ENCODE measurements at regions not wholly inside any gene's neighbourhood (a gene's known extent, or its start where the extent isn't known, plus 50 kb on each side); places are given as distances from the start of the nearest gene placed in this dataset.

- intact Hi-C loops (cut with micrococcal nuclease): no loop called here
- Histone ChIP-seq H3K4me3 (ENCODE audit: low read length) (no peak overlapping the region), H3K9me3 (ENCODE audit: control insufficient read depth, insufficient read depth, low read length) (no peaks in the 10 kb centered on the region), H3K27ac (ENCODE audit: low read length) (no peak overlapping the region), H3K36me3 (ENCODE audit: control insufficient read depth, insufficient read depth, low read length) (no peaks in the 10 kb centered on the region), H3K4me1 (ENCODE audit: control insufficient read depth, insufficient read depth, low read length) (no peaks in the 10 kb centered on the region), H3K27me3 (ENCODE audit: control insufficient read depth, insufficient read depth, low read length) (no peaks in the 10 kb centered on the region)
- WGBS (ENCODE audit: insufficient coverage): no CpG with 5 or more reads among the region's 3 CpGs
- TF ChIP-seq CTCF (IDR thresholded peaks at IDR 0.05): no peak
- H3K27me3 Mint-ChIP-seq (ENCODE audit: low read depth in 2 of 2): peaks cover 15 to 37% of the 10 kb centered on the region in 2 donors
- no peaks in the 10 kb centered on the region for H3K4me1 Mint-ChIP-seq
- no peak overlapping the region for H3K4me3 Mint-ChIP-seq
- H3K9me3 Mint-ChIP-seq: no peaks in the 10 kb centered on the region
- DNase-seq: no peak
- no peak for ATAC-seq
- no peak overlapping the region for H3K27ac Mint-ChIP-seq
- H3K36me3 Mint-ChIP-seq: peaks cover 18% of the 10 kb centered on the region
Measured at GRCh38 chr2:37499113-37499512, 154.7 kb downstream of the QPCT start.

GRCh38 chr2:37500031-37500430, 155.6 kb downstream of the QPCT start:
- no peak for TF ChIP-seq CTCF (IDR thresholded peaks at IDR 0.05)
- Histone ChIP-seq H3K36me3 (ENCODE audit: control insufficient read depth, insufficient read depth, low read length) (no peaks in the 10 kb centered on the region), H3K4me3 (ENCODE audit: low read length) (no peak overlapping the region), H3K4me1 (ENCODE audit: control insufficient read depth, insufficient read depth, low read length) (no peaks in the 10 kb centered on the region), H3K27ac (ENCODE audit: low read length) (no peak overlapping the region), H3K9me3 (ENCODE audit: control insufficient read depth, insufficient read depth, low read length) (no peaks in the 10 kb centered on the region), H3K27me3 (ENCODE audit: control insufficient read depth, insufficient read depth, low read length) (no peaks in the 10 kb centered on the region)
- Mint-ChIP-seq H3K27me3 (ENCODE audit: low read depth in 2 of 2) (peaks cover 15 to 37% of the 10 kb centered on the region in 2 donors), H3K27ac (no peak overlapping the region), H3K36me3 (peaks cover 18% of the 10 kb centered on the region), H3K4me3 (no peak overlapping the region), H3K4me1 (no peaks in the 10 kb centered on the region), H3K9me3 (no peaks in the 10 kb centered on the region)
- DNase-seq (no peak), ATAC-seq (no peak)
- intact Hi-C loops (cut with micrococcal nuclease): no loop called here

DNA sequence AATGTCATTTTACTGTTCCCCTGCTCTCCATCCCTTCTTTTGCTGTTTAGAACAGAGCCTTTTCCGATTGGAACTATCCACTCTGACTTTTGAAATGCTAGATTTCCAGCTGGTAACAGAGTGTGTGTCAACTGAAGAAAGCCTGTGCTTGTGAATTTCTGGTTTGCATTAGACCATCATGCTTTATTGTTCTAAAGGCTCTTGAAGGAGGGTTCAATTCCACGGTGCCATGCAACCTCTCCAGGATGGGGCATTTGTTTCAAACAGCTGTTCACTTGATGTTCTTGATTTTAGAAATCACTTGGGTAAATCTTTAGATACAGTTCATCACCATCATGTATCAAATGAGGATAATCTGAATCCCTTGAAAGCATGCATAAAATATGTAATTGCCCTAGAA, 156.7 kb downstream of the QPCT start:
- no peak for DNase-seq
- Mint-ChIP-seq H3K9me3 (no peaks in the 10 kb centered on the region), H3K4me1 (no peaks in the 10 kb centered on the region), H3K4me3 (no peak overlapping the region), H3K27me3 (ENCODE audit: low read depth in 2 of 2) (peaks cover 15 to 37% of the 10 kb centered on the region in 2 donors), H3K36me3 (peaks cover 18% of the 10 kb centered on the region), H3K27ac (no peak overlapping the region)
- intact Hi-C loops (cut with micrococcal nuclease): no loop called here
- no peaks in the 10 kb centered on the region for H3K4me1 ChIP-seq (ENCODE audit: control insufficient read depth, insufficient read depth, low read length)
- TF ChIP-seq CTCF (IDR thresholded peaks at IDR 0.05): no peak
- H3K27me3 ChIP-seq (ENCODE audit: control insufficient read depth, insufficient read depth, low read length): no peaks in the 10 kb centered on the region
- 90% methylated on average over 2 of the region's 2 CpGs for WGBS (ENCODE audit: insufficient coverage)
- no peak overlapping the region for H3K4me3 ChIP-seq (ENCODE audit: low read length)
- no peak overlapping the region for H3K27ac ChIP-seq (ENCODE audit: low read length)
- H3K36me3 ChIP-seq (ENCODE audit: control insufficient read depth, insufficient read depth, low read length): no peaks in the 10 kb centered on the region
- no peak for ATAC-seq
- no peaks in the 10 kb centered on the region for H3K9me3 ChIP-seq (ENCODE audit: control insufficient read depth, insufficient read depth, low read length)

- H3K4me3 ChIP-seq (ENCODE audit: low read length): no peak overlapping the region
- H3K27me3 Mint-ChIP-seq (ENCODE audit: low read depth in 2 of 2): peaks cover 4 to 7% of the 10 kb centered on the region in 2 donors
- ATAC-seq (peak in 1 of 3 donors; percentile 36), DNase-seq (no peak)
- WGBS (ENCODE audit: insufficient coverage): 81% methylated on average over 5 of the region's 5 CpGs
- no peaks in the 10 kb centered on the region for H3K9me3 Mint-ChIP-seq
- H3K27ac Mint-ChIP-seq: no peak overlapping the region
- no peaks in the 10 kb centered on the region for H3K36me3 ChIP-seq (ENCODE audit: control insufficient read depth, insufficient read depth, low read length)
- no peak overlapping the region for H3K4me3 Mint-ChIP-seq
- no peaks in the 10 kb centered on the region for H3K27me3 ChIP-seq (ENCODE audit: control insufficient read depth, insufficient read depth, low read length)
- TF ChIP-seq CTCF (IDR thresholded peaks at IDR 0.05): no peak
- H3K4me1 Mint-ChIP-seq: no peaks in the 10 kb centered on the region
- no peak overlapping the region for H3K27ac ChIP-seq (ENCODE audit: low read length)
- no peaks in the 10 kb centered on the region for H3K4me1 ChIP-seq (ENCODE audit: control insufficient read depth, insufficient read depth, low read length)
- no peaks in the 10 kb centered on the region for H3K36me3 Mint-ChIP-seq
- no peaks in the 10 kb centered on the region for H3K9me3 ChIP-seq (ENCODE audit: control insufficient read depth, insufficient read depth, low read length)
- intact Hi-C loops (cut with micrococcal nuclease): no loop called here
Measured at GRCh38 chr2:37506407-37507050, 162.1 kb downstream of the QPCT start.
